ENCODE measurements at regions not wholly inside any gene's neighbourhood (a gene's known extent, or its start where the extent isn't known, plus 50 kb on each side); places are given as distances from the start of the nearest gene placed in this dataset.

GRCh38 chr16:73717266-73717974, 579.2 kb upstream of the PSMD7 start:
- no peak overlapping the region for H3K4me3 Mint-ChIP-seq
- H3K27me3 Mint-ChIP-seq = peaks cover 0 to 10% (median 6%) of the 10 kb centered on the region in 5 donors
- no peak for DNase-seq
- no peaks in the 10 kb centered on the region for H3K36me3 Mint-ChIP-seq
- POLR2A ChIA-PET = no interaction called here
- H3K9me3 Mint-ChIP-seq = peaks cover 0 to 10% (median 0%) of the 10 kb centered on the region in 9 donors
- no peak for ATAC-seq
- no peaks in the 10 kb centered on the region for H3K4me1 Mint-ChIP-seq
- no peak overlapping the region for H3K27ac Mint-ChIP-seq

- POLR2A ChIA-PET = no interaction called here
- ATAC-seq (no peak), DNase-seq (no peak)
- Mint-ChIP-seq H3K9me3 (peaks cover 0 to 10% (median 0%) of the 10 kb centered on the region in 9 donors), H3K27me3 (peaks cover 0 to 10% (median 3%) of the 10 kb centered on the region in 5 donors), H3K27ac (no peak overlapping the region), H3K36me3 (no peaks in the 10 kb centered on the region), H3K4me1 (no peaks in the 10 kb centered on the region), H3K4me3 (no peak overlapping the region)
Observed at GRCh38 chr16:73714976-73715375, 581.6 kb upstream of the PSMD7 start.

GRCh38 chr16:73713778-73714495, 582.7 kb upstream of the PSMD7 start:
- no peak overlapping the region for H3K27ac Mint-ChIP-seq
- DNase-seq (no peak), ATAC-seq (no peak)
- peaks cover 0 to 16% (median 0%) of the 10 kb centered on the region in 9 donors for H3K9me3 Mint-ChIP-seq
- no peak overlapping the region for H3K4me3 Mint-ChIP-seq
- peaks cover 0 to 10% (median 3%) of the 10 kb centered on the region in 5 donors for H3K27me3 Mint-ChIP-seq
- no peaks in the 10 kb centered on the region for H3K36me3 Mint-ChIP-seq
- no peaks in the 10 kb centered on the region for H3K4me1 Mint-ChIP-seq
- POLR2A ChIA-PET = no interaction called here

GRCh38 chr16:73713251-73713650, 583.4 kb upstream of the PSMD7 start:
- peaks cover 0 to 21% (median 0%) of the 10 kb centered on the region in 9 donors for H3K9me3 Mint-ChIP-seq
- peaks cover 0 to 10% (median 3%) of the 10 kb centered on the region in 5 donors for H3K27me3 Mint-ChIP-seq
- ATAC-seq = no peak
- no peak for DNase-seq
- H3K36me3 Mint-ChIP-seq = no peaks in the 10 kb centered on the region
- no peak overlapping the region for H3K27ac Mint-ChIP-seq
- POLR2A ChIA-PET = no interaction called here
- no peaks in the 10 kb centered on the region for H3K4me1 Mint-ChIP-seq
- no peak overlapping the region for H3K4me3 Mint-ChIP-seq

- H3K36me3 Mint-ChIP-seq = no peaks in the 10 kb centered on the region
- no peak overlapping the region for H3K27ac Mint-ChIP-seq
- no peak overlapping the region for H3K4me3 Mint-ChIP-seq
- H3K4me1 Mint-ChIP-seq = no peaks in the 10 kb centered on the region
- peaks cover 0 to 16% (median 0%) of the 10 kb centered on the region in 9 donors for H3K9me3 Mint-ChIP-seq
- peaks cover 3 to 10% (median 3%) of the 10 kb centered on the region in 5 donors for H3K27me3 Mint-ChIP-seq
- DNase-seq (no peak), ATAC-seq (no peak)
- POLR2A ChIA-PET = no interaction called here
Observed at GRCh38 chr16:73711406-73712080, 585.1 kb upstream of the PSMD7 start.

GRCh38 chr16:73710526-73710925, 586.1 kb upstream of the PSMD7 start:
- no peak overlapping the region for H3K4me3 Mint-ChIP-seq
- POLR2A ChIA-PET = no interaction called here
- H3K27me3 Mint-ChIP-seq = peaks cover 3 to 10% (median 5%) of the 10 kb centered on the region in 5 donors
- no peaks in the 10 kb centered on the region for H3K4me1 Mint-ChIP-seq
- DNase-seq = no peak
- no peak overlapping the region for H3K27ac Mint-ChIP-seq
- ATAC-seq = no peak
- H3K36me3 Mint-ChIP-seq = no peaks in the 10 kb centered on the region
- peaks cover 0 to 11% (median 0%) of the 10 kb centered on the region in 9 donors for H3K9me3 Mint-ChIP-seq

GRCh38 chr16:73707863-73708262, 588.8 kb upstream of the PSMD7 start:
- no peak for ATAC-seq
- peaks cover 0 to 11% (median 0%) of the 10 kb centered on the region in 9 donors for H3K9me3 Mint-ChIP-seq
- no peak overlapping the region for H3K4me3 Mint-ChIP-seq
- H3K4me1 Mint-ChIP-seq = no peaks in the 10 kb centered on the region
- H3K36me3 Mint-ChIP-seq = no peaks in the 10 kb centered on the region
- no peak for DNase-seq
- H3K27me3 Mint-ChIP-seq = peaks cover 0 to 5% (median 3%) of the 10 kb centered on the region in 5 donors
- no peak overlapping the region for H3K27ac Mint-ChIP-seq
- POLR2A ChIA-PET = no interaction called here

GRCh38 chr16:73703891-73704290, 592.7 kb upstream of the PSMD7 start:
- no peak overlapping the region for H3K27ac Mint-ChIP-seq
- H3K4me3 Mint-ChIP-seq = no peak overlapping the region
- H3K4me1 Mint-ChIP-seq = no peaks in the 10 kb centered on the region
- no peaks in the 10 kb centered on the region for H3K36me3 Mint-ChIP-seq
- peaks cover 0 to 4% (median 0%) of the 10 kb centered on the region in 9 donors for H3K9me3 Mint-ChIP-seq
- POLR2A ChIA-PET = no interaction called here
- peaks cover 0 to 5% (median 3%) of the 10 kb centered on the region in 5 donors for H3K27me3 Mint-ChIP-seq
- no peak for DNase-seq
- ATAC-seq = no peak

- POLR2A ChIA-PET = no interaction called here
- no peaks in the 10 kb centered on the region for H3K36me3 Mint-ChIP-seq
- H3K4me1 Mint-ChIP-seq = no peaks in the 10 kb centered on the region
- H3K4me3 Mint-ChIP-seq = no peak overlapping the region
- peaks cover 0 to 3% (median 0%) of the 10 kb centered on the region in 5 donors for H3K27me3 Mint-ChIP-seq
- peaks cover 0 to 18% (median 0%) of the 10 kb centered on the region in 9 donors for H3K9me3 Mint-ChIP-seq
- DNase-seq = no peak
- ATAC-seq = no peak
- H3K27ac Mint-ChIP-seq = no peak overlapping the region
Observed at GRCh38 chr16:73697336-73697735, 599.3 kb upstream of the PSMD7 start.

GRCh38 chr16:73692861-73693260, 603.8 kb upstream of the PSMD7 start:
- no peaks in the 10 kb centered on the region for H3K4me1 Mint-ChIP-seq
- H3K36me3 Mint-ChIP-seq = no peaks in the 10 kb centered on the region
- peaks cover 0 to 17% (median 0%) of the 10 kb centered on the region in 5 donors for H3K27me3 Mint-ChIP-seq
- ATAC-seq = no peak
- no peak for DNase-seq
- no peak overlapping the region for H3K27ac Mint-ChIP-seq
- peaks cover 0 to 18% (median 4%) of the 10 kb centered on the region in 9 donors for H3K9me3 Mint-ChIP-seq
- POLR2A ChIA-PET = no interaction called here
- no peak overlapping the region for H3K4me3 Mint-ChIP-seq

- Mint-ChIP-seq H3K27me3 (peaks cover 0 to 1% (median 0%) of the 10 kb centered on the region in 5 donors), H3K4me3 (no peak overlapping the region), H3K27ac (no peak overlapping the region), H3K4me1 (no peaks in the 10 kb centered on the region), H3K9me3 (peaks cover 0 to 5% (median 0%) of the 10 kb centered on the region in 9 donors), H3K36me3 (no peaks in the 10 kb centered on the region)
- ATAC-seq (no peak), DNase-seq (no peak)
- POLR2A ChIA-PET = no interaction called here
Observed at GRCh38 chr16:73683804-73684203, 612.8 kb upstream of the PSMD7 start.

- Mint-ChIP-seq H3K27me3 (peaks cover 3 to 24% (median 4%) of the 10 kb centered on the region in 5 donors), H3K27ac (no peak overlapping the region), H3K4me3 (no peak overlapping the region), H3K9me3 (peaks cover 0 to 24% (median 9%) of the 10 kb centered on the region in 9 donors), H3K36me3 (peaks cover 0 to 6% (median 0%) of the 10 kb centered on the region in 3 donors), H3K4me1 (no peaks in the 10 kb centered on the region)
- DNase-seq = no peak
- POLR2A ChIA-PET = no interaction called here
- no peak for ATAC-seq
Observed at GRCh38 chr16:73672135-73672534, 624.2 kb upstream of the ZFHX3 start.

Measured in naive thymus-derived CD8-positive, alpha-beta T cell (primary cell).